ENCODE measurements at regions not wholly inside any gene's neighbourhood (a gene's known extent, or its start where the extent isn't known, plus 50 kb on each side); places are given as distances from the start of the nearest gene placed in this dataset.
"Not testable (repeated sequence)": the region's sequence is repeated elsewhere in the genome, so short reads cannot be mapped to it uniquely, and the experiment has no call there.

DNA sequence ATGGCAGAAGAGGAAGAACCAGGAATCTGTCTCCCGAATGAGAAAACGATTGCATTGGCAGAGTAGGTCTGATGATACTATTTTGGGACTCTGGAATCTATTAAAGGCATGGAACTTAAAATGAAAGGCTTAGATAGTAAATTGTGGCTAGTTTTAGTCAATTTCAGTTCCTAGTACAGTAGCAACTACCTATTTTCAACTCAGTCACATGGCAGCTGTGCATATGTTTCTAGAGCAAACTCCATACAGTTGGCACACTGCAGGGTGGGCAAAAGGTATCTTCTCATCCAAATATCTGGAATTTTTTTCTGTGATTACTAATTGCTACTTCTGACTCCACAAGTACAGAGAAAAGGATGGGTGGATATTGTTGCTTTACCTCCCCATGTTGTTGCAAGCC lies 663.6 kb downstream of the PCDH7 start:
- no peak for ATAC-seq

DNA sequence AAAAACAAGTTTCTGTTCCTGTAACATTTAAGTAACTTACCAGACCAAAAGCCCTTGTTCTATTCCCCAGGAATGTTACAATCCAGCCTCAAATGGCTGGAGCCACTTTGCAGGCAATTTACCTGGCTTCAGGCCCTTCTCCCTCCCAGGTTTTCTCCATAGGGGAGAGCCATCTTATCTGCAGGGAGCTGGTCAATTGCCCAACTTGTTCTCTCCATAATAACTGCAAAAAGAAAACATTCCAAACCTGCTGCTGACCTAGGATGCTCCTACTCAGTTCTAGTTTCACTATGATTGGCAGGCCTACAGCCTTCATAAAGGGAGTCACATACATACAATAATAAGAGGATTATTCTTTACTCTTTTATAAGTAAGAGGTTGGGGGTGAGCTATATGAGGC lies 670.7 kb downstream of the PCDH7 start:
- ATAC-seq = no peak

DNA sequence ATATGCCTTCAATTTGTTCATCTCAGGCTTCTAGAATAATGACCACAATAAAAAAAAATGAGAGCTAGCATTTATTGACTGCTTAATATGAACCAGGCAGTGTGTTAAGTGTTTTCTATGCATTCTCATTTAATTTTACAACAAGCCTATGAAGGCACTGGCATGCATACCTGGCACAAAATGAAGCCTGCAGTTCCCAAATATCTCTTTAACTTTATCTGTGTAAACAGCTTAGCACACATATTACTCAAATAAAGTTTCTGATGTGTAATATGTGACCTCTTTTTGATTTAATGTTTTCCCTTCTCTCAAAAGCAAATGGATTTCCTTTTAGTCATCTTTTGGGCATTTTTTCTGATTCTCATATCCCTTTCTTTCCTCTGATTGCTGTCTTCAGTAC lies 671.8 kb downstream of the PCDH7 start:
- ATAC-seq = no peak

DNA sequence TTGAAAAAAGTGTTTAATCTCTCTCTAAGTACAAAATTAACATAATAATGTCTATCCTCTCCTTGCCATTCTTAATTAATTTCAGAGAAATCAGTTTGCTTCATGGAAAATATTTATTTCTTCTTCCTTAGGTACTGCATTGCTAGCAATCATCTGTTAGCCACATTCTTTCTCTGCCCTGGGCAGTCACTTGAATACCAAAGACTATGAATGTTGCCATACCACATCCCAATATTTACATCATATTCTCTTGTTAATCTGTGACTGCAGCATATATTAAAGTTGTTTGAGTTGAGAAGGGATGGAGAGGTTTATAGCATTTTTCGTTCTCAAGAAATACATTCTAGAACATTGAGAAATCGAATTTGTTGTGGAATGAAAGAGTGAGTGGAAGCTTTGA lies 672.8 kb downstream of the PCDH7 start:
- ATAC-seq = no peak

DNA sequence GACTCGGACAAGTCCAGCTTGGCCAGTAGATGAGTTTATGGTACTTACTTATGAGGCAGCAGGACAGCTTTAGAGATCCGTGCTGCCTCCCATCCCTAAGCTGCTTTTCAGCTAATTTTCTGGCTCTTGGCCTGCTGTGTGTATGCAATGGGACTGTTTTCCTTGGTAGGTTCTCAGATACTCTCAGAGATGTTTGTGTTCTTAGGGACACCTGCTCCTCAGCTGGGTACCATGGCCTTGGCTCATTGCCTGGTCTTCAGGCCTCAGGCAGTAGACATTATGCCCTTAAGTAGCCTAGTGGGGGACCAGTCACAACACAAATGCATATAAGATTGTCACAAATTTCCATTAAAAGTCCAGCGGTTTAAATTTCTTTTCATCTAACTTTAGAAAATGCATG lies 688.0 kb downstream of the PCDH7 start:
- no peak for ATAC-seq

DNA sequence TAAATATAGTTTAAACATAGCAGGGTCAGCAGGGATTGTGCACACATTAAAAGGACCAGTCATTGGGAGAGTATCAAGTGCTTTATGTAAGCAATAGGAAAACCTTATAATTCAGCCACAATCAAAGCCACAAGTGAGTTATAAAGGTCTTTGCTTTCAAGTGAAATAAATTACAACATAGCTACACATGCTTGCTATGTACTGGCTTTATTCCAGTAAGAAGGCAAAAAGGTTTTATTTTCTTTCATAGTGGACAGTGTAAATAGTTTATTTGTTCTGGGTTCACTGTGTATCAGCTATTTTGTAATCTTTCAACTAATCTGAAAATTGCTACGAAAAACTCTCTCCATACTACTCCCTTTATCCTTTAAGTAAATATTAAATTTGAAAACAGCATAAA lies 691.4 kb downstream of the PCDH7 start:
- ATAC-seq = no peak

DNA sequence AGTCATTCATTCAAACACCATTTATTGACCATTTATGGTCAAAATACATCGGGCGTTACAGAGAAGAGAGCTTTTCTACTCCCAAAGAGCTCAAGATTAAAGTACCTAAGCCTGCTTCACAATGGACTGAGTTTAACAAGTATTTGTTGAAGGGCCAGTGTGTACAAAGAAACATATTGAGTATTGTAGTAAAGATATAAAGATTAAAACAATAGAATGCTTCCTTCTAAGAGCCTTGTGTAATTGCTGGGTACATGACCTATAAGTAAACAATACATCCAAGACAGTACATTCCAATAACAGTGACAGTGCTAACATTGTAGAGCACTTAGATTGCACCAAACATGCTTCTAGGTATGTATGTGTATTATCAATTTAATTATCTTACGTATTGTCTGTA lies 695.5 kb downstream of the PCDH7 start:
- ATAC-seq = no peak

DNA sequence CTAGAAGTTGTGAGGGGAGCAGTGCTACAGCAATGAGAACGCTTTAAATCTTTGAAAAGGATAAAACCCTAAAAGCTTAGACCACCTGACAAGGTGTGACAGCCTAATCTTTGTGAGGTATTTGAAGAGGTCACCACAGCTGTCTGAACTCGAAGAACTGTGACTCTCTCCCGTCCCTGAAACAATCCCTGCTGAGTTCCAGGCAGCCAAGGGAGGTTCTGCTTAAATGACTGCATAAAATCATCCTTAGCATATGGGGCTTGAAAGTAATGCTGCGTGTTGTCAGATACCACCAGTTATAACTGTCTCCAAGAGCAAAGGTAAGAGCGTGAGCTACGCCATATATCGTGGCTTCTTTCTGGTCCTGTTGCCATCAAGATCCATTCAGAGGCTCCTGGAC lies 696.3 kb downstream of the PCDH7 start:
- ATAC-seq = no peak

DNA sequence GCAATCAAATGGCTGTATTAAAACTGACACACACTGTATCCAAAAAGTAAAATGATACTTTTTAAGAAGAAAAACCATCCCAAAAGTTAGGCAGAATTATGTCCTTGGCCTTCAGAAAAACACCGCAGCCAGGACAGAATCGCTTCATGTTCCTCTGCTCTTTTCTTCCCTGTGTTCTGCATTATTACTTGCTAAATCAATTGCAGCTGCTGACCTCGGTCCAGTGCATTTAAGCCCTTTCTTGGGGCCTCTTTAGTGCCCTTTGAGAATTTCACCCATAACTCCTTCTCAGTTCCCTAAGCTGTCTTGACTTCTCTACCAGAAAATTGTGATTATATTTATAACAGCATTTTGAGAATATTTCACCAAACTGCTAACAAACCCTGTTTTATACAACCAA lies 696.9 kb downstream of the PCDH7 start:
- no peak for ATAC-seq

DNA sequence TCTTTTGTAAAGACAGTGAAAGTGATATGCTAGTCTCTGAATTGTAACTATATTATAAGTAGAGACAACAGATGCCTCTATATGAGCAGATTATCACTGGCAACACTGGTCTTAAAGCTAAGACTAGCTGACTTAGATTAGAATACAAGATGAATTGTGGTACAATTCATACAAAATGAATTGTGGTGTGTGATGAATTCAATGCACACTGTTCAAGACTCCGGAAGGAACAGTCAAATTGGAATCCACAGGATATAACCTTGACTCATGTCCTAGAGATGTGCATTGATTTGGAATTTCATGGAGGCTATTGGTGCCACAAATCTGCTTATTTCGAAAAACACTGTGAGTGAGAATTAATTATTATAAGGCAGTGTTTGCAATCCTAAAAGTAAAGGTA lies 701.8 kb downstream of the PCDH7 start:
- ATAC-seq = no peak

DNA sequence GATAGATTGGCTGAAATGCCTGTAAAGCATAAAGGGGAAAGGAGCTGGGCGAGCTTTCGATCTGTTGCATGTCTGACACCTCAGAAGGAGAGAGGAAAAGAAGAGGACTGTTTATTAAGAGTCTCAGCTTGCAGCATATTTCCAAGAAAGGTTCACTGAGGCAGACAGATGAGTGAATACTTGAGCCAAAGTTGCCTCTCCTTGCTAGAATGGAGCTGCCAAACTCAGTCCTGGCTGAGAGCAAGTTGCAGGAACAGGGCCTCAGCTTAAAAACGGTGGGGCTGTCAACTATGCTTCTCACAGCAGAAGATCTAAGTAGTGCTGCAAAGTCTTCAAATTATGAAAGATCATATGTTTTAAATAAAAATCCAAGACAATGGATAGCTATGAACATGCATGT lies 707.5 kb downstream of the PCDH7 start:
- ATAC-seq = no peak

DNA sequence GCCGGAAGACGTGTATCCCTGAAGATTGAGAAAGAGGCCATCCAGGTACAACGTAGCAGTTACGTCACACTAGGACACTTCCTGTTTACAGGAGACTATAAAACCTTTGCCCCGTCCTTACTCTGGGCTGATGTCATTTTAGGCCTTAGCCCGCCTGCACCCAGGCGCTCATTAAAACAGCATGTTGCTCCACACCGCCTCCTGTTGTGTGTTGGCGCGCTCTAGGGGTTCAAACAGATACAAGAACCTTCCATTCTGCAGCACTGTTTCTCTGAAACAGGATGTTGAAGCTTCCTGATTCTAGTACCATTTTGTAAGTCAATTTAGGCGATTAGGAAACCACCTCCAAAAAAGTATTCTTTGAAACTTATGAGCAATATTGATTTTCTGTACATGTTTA lies 722.1 kb downstream of the PCDH7 start:
- ATAC-seq = no peak

DNA sequence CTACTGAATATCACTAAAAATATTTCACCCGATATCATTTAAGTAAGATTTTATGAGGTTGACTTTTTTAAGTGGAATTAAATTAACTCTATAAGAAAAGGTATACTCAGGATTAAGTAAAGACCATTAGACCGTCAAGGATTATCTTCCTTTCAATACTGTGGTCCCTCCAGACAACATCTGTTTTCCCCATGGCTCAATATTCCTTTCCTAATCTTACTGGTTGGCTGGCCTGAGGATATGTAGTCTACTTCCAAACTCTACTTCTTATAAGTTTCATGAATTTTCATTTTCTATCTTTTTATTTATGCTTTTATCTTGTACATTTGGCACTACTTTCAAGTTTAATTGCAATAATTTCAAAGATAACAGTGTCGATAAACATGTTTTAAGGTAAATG lies 725.4 kb downstream of the PCDH7 start:
- ATAC-seq = no peak

DNA sequence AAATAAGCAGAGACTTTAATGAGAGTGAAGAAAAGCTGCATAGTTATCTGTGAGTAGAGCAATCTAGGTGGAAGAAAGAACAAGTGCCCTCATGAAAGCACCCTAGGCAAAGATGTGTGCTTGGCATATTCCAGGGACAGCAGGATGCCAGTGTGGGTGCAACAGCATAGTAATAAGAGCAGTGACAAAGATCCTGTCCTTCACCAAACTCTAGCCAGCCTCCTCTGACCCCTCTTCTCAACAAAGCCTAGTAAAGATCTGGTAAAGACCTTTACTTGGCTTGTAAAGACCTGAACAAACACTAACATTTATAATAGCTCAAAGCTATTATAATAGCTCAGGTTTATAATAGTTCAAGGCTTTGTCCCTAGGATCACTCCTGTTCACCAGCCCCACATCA lies 735.4 kb downstream of the PCDH7 start:
- no peak for ATAC-seq

DNA sequence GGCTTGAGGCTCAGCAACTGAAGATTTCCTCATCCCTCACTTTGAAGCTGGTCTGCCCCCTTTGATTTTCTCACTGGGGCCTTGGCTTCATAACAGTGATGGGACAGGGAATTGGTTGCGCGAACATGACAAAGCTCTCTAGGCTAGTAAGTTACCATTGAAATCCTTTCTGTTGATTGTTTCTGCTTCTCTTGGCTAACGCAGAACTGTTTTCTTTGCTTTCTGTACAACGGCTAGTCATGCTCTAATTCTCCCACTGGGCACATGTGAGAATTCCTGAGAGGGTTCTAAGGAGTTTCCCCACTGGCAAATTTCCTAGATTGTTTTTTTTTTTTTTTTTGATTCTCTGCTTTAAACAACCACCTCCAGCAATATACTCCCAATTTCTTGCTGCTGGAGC lies 738.6 kb downstream of the PCDH7 start:
- no peak for ATAC-seq

DNA sequence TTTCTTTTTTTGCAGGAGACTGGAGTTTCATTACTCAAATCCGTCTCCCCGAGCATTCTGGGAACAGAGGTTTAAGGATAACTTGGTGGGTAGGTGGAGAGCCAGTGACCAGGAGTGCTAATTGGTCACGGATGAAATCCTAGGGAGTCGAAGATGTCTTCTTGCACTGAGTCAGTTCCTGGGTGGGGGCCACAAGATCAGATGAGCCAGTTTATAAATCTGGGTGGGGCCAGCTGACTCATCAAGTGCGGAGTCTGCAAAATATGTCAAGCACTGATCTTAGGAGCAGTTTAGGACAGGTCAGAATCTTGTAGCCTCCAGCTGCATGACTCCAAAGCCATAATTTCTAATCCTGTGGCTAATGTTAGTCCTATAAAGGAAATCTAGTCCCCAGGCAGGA lies 741.3 kb downstream of the PCDH7 start:
- no peak for ATAC-seq

DNA sequence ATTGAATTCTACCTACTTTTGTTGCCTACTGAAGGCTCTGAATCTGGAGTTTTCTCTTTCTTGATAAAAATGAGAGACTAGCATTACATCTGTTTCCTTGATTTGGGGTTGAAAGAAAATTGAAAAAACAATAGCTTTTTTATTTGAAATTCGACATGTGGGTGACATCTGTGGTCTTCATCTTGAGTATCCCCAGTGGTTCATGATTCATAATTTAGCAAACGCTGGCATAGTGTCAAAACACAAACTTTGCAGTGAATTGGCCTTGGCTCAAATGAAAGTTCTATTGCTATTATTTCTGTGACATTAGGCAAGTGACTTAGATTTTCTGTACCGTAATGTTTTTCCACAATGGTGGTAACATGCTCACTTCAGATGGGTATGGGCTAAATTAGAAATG lies 747.6 kb downstream of the PCDH7 start:
- ATAC-seq = no peak

DNA sequence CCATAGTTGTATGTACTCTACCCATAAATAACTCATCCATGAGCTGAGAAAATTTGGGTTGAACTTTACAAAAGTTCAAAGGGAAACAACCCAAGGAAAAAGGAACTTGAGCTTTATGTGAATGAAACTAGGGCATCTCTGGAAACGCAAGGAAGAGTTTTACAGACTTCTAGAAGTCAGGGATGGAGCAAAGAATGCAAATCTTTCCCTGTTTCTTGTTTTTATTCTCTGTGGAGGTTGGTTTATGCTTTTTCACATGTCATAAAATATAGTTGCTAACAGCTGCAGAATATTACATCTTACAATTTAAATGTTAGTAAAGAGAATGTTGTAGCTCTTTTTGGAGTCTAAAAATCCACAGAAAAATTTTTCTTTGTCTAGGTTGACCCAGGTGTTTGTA lies 754.1 kb downstream of the PCDH7 start:
- ATAC-seq = no peak

DNA sequence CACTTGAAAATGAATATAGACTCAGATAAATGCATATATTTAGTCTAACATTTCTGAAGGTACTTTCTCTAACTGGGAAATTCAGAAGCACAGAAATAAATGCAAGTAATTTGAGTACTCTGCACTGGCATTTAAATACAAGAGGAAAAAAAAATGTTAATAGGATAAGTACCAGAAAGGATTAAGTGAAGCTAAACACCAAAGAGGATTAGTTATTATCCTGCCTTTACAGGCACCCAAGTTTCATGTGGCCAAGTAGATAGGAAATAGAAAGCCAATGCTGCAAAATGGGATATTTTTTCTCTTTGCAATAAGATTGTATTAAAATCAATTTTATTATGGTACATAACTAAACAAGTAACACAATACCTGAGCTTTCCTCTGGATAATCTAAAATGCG lies 762.5 kb downstream of the PCDH7 start:
- ATAC-seq = no peak

DNA sequence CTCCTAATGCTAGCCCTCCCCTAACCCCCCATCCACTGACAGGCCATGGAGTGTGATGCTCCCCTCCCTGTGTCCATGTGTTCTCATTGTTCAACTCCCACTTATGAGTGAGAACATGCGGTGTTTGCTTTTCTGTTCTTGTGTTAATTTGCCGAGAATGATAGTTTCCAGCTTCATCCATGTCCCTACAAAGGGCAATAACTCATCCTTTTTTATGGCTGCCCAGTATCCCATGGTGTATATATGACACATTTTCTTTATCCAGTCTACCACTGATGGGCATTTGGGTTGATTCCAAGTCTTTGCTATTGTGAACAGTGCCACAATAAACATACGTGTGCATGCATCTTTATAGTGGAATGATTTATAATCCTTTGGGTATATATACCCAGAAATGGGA lies 779.0 kb downstream of the PCDH7 start:
- ATAC-seq = not testable (repeated sequence)

DNA sequence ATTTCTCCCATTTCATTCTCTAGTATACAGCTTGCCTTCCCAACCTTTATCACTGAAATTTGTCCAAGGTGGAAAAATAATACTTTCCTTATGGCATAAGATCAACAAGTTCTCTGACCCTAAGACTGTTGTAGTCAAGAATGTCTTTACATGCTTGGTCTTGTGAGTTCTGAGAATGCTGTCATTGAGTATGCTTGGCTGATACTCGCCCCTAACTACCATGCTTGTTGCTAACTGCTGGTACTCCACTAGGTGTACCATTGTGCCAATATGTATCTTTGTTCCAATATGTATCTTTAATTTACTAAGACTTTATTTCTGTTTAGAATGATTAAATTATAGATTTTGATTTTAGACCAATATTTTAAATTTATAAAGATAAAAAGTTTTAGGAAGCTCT lies 796.4 kb downstream of the PCDH7 start:
- ATAC-seq = no peak

DNA sequence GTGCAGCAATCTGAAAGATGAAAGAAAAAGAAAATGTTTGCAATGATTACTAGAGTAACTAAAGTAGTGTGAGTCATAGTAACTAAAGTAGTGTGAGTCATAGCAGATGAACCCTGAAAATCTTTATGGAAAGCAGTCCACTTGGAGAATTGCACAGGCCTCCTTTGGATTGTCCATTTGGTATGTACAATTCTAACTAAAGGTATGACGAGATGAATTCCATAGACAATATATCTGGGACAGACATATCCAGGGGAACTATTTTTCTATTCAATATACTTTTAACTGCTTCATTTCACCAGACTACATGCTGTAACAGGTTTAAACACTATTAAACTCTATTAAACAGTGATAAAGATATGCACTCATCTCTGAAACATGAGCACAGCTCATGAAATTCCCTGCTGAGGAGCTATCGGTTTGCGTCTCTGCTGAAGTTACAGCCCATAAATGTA lies 798.7 kb downstream of the PCDH7 start:
- ATAC-seq = peak; percentile 78

DNA sequence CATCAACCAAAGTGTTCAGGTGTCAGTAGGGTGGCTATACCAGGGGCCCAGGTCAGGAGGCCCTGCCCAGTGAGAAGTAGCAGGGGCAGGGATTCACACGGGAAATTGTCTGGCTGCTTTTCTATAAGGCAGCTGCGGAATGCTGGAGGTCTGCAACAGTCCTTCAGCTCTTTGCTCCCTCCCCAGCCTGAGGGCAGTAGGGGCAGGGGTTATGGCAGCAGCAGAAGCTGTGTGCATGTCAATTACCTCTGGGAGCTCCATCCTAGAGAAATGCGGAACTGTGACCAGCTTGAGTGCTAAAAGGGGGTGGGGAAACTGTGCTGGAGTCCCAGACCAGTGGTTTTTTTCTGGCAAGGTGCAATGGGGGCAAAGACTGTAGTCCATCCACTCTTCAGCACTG lies 810.4 kb downstream of the PCDH7 start:
- no peak for ATAC-seq

DNA sequence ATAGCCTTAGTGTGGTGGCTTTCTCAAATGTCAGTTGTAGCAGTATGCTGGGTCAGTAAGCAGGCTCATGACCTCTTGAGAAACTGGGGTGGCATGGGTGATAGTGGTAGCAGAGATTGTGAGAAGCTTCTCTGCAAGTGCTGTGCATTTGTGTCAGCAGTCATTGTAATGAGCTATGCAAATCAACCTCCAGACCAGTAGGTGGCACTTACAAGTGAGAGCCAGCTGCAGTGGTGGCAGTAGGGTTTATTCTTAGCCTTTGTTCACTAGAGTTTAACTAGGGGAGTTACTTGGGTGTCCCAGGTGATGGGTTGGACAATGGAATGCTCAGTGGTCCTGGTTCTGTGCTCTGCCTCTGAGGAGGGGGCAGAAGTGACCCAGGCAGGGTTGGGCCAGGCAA lies 818.7 kb downstream of the PCDH7 start:
- no peak for ATAC-seq

DNA sequence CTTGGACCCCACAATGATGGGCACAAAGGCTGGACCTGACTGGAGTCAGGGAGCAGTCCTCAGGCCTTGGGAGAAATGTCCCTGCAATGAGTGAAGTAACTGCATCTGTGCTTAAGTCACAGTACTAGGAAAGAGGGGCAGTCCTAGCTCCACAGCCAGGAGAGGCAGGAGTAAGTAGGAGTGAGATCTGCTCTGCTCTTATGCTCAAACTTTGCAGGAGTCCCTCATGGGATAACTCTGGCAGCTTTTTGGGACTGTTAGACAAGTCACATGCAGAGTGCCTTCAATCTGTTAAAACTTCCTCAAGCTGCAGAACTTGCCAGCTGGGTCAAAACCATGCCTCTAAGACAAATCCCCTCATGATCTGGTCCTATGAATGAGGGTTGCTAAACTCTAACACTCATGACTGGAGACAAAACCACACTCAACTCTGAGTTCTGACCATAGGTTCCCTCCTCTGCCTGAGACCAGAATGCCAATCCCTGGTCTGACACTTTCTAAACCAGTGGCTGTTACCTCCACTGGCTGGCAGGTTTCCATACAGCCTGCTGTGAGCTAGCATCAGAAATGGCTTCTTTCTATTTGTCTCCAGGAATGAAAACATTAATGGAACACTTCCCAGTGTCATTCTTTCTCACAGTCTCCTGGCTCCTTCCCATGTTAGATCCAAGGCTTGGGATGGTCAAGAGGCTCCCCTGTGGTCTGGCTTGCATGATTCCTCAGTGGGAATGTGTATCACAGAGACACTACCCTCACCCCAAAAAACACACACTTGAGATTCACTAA lies 819.3 kb downstream of the PCDH7 start:
- no peak for ATAC-seq

Measured in esophagus mucosa (tissue), 1 donor.